ENCODE measurements at regions not wholly inside any gene's neighbourhood (a gene's known extent, or its start where the extent isn't known, plus 50 kb on each side); places are given as distances from the start of the nearest gene placed in this dataset.

DNA sequence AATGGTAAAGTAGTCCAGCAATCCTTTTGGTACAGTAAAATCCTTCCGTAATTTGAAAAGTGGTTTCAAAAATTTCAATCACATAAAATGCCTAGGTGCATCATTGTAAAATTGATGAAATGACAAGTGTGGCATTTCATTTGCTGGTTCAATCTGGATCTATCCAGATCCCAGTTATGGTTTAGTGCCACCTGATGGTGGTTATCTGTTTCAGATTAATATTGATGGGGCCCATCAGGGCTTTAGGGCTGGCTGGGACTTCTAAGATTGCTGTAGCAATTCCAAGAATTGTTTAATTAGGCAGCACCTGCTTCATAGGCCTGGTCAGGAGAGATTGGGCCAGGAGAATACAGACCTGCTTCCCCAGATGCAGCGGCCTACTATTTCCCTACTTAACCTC lies 55.5 kb upstream of the PIK3C3 start:
- Histone ChIP-seq H3K4me3 (no peak overlapping the region), H3K27me3 (replicated peaks; ENCODE audit: insufficient read depth) (no peaks in the 10 kb centered on the region), H3K27ac (no peak overlapping the region), H3K36me3 (no peaks in the 10 kb centered on the region), H3K9me3 (no peaks in the 10 kb centered on the region), H3K4me1 (ENCODE audit: control insufficient read depth in 1 of 2, low read depth in 2 of 2) (no peaks in the 10 kb centered on the region)
- TF ChIP-seq, protein P1, sequence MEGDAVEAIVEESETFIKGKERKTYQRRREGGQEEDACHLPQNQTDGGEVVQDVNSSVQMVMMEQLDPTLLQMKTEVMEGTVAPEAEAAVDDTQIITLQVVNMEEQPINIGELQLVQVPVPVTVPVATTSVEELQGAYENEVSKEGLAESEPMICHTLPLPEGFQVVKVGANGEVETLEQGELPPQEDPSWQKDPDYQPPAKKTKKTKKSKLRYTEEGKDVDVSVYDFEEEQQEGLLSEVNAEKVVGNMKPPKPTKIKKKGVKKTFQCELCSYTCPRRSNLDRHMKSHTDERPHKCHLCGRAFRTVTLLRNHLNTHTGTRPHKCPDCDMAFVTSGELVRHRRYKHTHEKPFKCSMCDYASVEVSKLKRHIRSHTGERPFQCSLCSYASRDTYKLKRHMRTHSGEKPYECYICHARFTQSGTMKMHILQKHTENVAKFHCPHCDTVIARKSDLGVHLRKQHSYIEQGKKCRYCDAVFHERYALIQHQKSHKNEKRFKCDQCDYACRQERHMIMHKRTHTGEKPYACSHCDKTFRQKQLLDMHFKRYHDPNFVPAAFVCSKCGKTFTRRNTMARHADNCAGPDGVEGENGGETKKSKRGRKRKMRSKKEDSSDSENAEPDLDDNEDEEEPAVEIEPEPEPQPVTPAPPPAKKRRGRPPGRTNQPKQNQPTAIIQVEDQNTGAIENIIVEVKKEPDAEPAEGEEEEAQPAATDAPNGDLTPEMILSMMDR (IDR thresholded peaks at IDR 0.05) = no peak
- ATAC-seq (ENCODE audit: insufficient number of reproducible peaks, low FRiP score, low read depth) (no peak), DNase-seq (ENCODE audit: low spot score) (no peak)

GRCh38 chr18:41893432-41893831 lies 61.6 kb upstream of the PIK3C3 start:
- no peaks in the 10 kb centered on the region for H3K9me3 ChIP-seq
- TF ChIP-seq, protein P1 (IDR thresholded peaks at IDR 0.05) = no peak
- H3K4me1 ChIP-seq (ENCODE audit: control insufficient read depth in 1 of 2, low read depth in 2 of 2) = no peaks in the 10 kb centered on the region
- ATAC-seq (ENCODE audit: insufficient number of reproducible peaks, low FRiP score, low read depth) (no peak), DNase-seq (ENCODE audit: low spot score) (no peak)
- H3K27ac ChIP-seq = no peak overlapping the region
- H3K4me3 ChIP-seq = no peak overlapping the region
- no peaks in the 10 kb centered on the region for H3K27me3 ChIP-seq (replicated peaks; ENCODE audit: insufficient read depth)
- no peaks in the 10 kb centered on the region for H3K36me3 ChIP-seq

DNA sequence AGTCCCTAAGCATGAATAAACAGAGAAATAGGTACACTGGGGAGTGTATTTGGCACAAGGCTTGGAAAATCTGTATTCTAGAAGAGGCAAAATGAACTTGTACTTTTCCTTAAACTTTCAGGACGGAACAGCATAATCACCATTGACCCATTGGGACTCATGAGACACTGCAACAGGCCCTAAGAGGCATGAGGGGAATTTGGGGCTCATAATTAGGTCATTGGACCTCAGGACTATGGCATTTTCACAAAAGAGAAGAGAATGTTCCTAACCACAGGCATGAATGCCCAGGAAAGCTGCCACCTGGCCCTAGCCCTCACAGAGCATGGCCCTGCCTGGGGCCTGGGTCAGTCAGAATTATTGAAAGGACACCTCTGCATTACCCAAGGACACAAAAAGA lies 67.9 kb upstream of the PIK3C3 start:
- ATAC-seq (ENCODE audit: insufficient number of reproducible peaks, low FRiP score, low read depth) (no peak), DNase-seq (ENCODE audit: low spot score) (no peak)
- TF ChIP-seq, protein P1 (IDR thresholded peaks at IDR 0.05) = no peak
- no peaks in the 10 kb centered on the region for H3K9me3 ChIP-seq
- no peaks in the 10 kb centered on the region for H3K27me3 ChIP-seq (replicated peaks; ENCODE audit: insufficient read depth)
- H3K27ac ChIP-seq = no peak overlapping the region
- H3K4me3 ChIP-seq = no peak overlapping the region
- H3K36me3 ChIP-seq = no peaks in the 10 kb centered on the region
- no peaks in the 10 kb centered on the region for H3K4me1 ChIP-seq (ENCODE audit: control insufficient read depth in 1 of 2, low read depth in 2 of 2)

GRCh38 chr18:41886126-41886807 lies 68.8 kb upstream of the PIK3C3 start:
- TF ChIP-seq, protein P1 (IDR thresholded peaks at IDR 0.05) = no peak
- Histone ChIP-seq H3K4me1 (ENCODE audit: control insufficient read depth in 1 of 2, low read depth in 2 of 2) (no peaks in the 10 kb centered on the region), H3K9me3 (no peaks in the 10 kb centered on the region), H3K27me3 (replicated peaks; ENCODE audit: insufficient read depth) (no peaks in the 10 kb centered on the region), H3K36me3 (no peaks in the 10 kb centered on the region), H3K4me3 (no peak overlapping the region), H3K27ac (no peak overlapping the region)
- no peak for DNase-seq (ENCODE audit: low spot score)
- no peak for ATAC-seq (ENCODE audit: insufficient number of reproducible peaks, low FRiP score, low read depth)

GRCh38 chr18:41881285-41881684 lies 73.7 kb upstream of the PIK3C3 start:
- TF ChIP-seq, protein P1 (IDR thresholded peaks at IDR 0.05) = no peak
- ATAC-seq (ENCODE audit: insufficient number of reproducible peaks, low FRiP score, low read depth) (no peak), DNase-seq (ENCODE audit: low spot score) (no peak)
- H3K4me3 ChIP-seq = no peak overlapping the region
- no peaks in the 10 kb centered on the region for H3K36me3 ChIP-seq
- H3K4me1 ChIP-seq (ENCODE audit: control insufficient read depth in 1 of 2, low read depth in 2 of 2) = no peaks in the 10 kb centered on the region
- H3K9me3 ChIP-seq = no peaks in the 10 kb centered on the region
- H3K27ac ChIP-seq = no peak overlapping the region
- H3K27me3 ChIP-seq (replicated peaks; ENCODE audit: insufficient read depth) = no peaks in the 10 kb centered on the region
